ENCODE measurements at regions not wholly inside any gene's neighbourhood (a gene's known extent, or its start where the extent isn't known, plus 50 kb on each side); places are given as distances from the start of the nearest gene placed in this dataset.
"Not testable (repeated sequence)": the region's sequence is repeated elsewhere in the genome, so short reads cannot be mapped to it uniquely, and the experiment has no call there.

GRCh38 chr2:182503886-182504285 lies 77.0 kb upstream of the PDE1A start:
- DNase-seq (ENCODE audit: low spot score), result no peak
- no peaks in the 10 kb centered on the region for H3K27me3 Mint-ChIP-seq (ENCODE audit: low read depth)
- no peak overlapping the region for H3K4me3 Mint-ChIP-seq (ENCODE audit: unreplicated experiment)
- TF ChIP-seq, protein P1, sequence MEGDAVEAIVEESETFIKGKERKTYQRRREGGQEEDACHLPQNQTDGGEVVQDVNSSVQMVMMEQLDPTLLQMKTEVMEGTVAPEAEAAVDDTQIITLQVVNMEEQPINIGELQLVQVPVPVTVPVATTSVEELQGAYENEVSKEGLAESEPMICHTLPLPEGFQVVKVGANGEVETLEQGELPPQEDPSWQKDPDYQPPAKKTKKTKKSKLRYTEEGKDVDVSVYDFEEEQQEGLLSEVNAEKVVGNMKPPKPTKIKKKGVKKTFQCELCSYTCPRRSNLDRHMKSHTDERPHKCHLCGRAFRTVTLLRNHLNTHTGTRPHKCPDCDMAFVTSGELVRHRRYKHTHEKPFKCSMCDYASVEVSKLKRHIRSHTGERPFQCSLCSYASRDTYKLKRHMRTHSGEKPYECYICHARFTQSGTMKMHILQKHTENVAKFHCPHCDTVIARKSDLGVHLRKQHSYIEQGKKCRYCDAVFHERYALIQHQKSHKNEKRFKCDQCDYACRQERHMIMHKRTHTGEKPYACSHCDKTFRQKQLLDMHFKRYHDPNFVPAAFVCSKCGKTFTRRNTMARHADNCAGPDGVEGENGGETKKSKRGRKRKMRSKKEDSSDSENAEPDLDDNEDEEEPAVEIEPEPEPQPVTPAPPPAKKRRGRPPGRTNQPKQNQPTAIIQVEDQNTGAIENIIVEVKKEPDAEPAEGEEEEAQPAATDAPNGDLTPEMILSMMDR (IDR thresholded peaks at IDR 0.05), result no peak
- no peaks in the 10 kb centered on the region for H3K36me3 Mint-ChIP-seq (ENCODE audit: low read depth)
- no peaks in the 10 kb centered on the region for H3K9me3 Mint-ChIP-seq (ENCODE audit: low read depth)
- H3K27ac Mint-ChIP-seq (ENCODE audit: unreplicated experiment), result no peak overlapping the region
- H3K4me1 Mint-ChIP-seq (ENCODE audit: low read depth), result peaks cover 27% of the 10 kb centered on the region

GRCh38 chr2:182504903-182505302 lies 78.1 kb upstream of the PDE1A start:
- no peaks in the 10 kb centered on the region for H3K36me3 Mint-ChIP-seq (ENCODE audit: low read depth)
- DNase-seq (ENCODE audit: low spot score), result no peak

DNA sequence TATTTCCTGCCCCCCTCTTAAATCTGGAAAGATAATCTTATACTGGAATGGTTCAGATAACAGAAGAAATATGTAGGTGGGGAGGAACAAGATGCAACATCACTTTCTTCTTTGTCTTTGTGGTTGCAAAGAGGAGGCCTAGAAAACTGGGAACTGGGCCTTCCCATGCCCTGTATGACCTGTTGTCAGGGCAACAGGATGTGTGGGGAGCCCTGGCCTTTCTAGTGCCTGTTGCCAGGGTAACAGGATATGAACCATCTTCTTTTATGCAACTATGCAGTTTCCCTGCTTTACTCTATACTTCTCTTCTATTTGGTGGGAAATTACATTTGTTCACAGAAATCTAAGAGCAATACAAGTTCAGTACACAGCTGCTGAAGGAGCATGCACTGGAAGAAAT lies 79.8 kb upstream of the PDE1A start:
- H3K9me3 Mint-ChIP-seq (ENCODE audit: low read depth), result no peaks in the 10 kb centered on the region
- TF ChIP-seq, protein P1 (IDR thresholded peaks at IDR 0.05), result no peak

More at GRCh38 chr2:182504903-182505302, 78.1 kb upstream of the PDE1A start:
- Mint-ChIP-seq H3K9me3 (ENCODE audit: low read depth) (no peaks in the 10 kb centered on the region), H3K27me3 (ENCODE audit: low read depth) (no peaks in the 10 kb centered on the region), H3K4me3 (ENCODE audit: unreplicated experiment) (no peak overlapping the region), H3K4me1 (ENCODE audit: low read depth) (peaks cover 23% of the 10 kb centered on the region), H3K27ac (ENCODE audit: unreplicated experiment) (peak overlapping the region; percentile 76)
- TF ChIP-seq, protein P1 (IDR thresholded peaks at IDR 0.05), result no peak

DNA sequence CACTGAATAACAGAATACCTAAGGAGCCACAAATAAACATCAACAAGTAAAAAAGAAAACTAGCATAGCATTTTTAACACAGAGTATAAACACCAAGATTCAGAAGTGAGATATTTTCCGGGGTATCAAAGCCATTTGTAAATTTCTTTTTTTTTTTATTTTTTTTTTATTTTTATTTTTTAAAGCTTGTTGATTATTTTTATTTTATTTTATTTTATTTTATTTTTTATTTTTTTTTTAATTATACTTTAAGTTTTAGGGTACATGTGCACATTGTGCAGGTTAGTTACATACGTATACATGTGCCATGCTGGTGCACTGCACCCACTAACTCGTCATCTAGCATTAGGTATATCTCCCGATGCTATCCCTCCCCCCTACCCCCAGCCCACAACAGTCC lies 81.7 kb upstream of the PDE1A start:
- H3K36me3 Mint-ChIP-seq (ENCODE audit: low read depth); H3K27ac Mint-ChIP-seq (ENCODE audit: unreplicated experiment); H3K27me3 Mint-ChIP-seq (ENCODE audit: low read depth); H3K4me3 Mint-ChIP-seq (ENCODE audit: unreplicated experiment); DNase-seq (ENCODE audit: low spot score): not testable (repeated sequence)
- H3K4me1 Mint-ChIP-seq (ENCODE audit: low read depth), result peaks cover 14% of the 10 kb centered on the region
- peaks cover 12% of the 10 kb centered on the region for H3K9me3 Mint-ChIP-seq (ENCODE audit: low read depth)

More for the DNA sequence above, 79.8 kb upstream of the PDE1A start:
- DNase-seq (ENCODE audit: low spot score), result no peak
- no peaks in the 10 kb centered on the region for H3K27me3 Mint-ChIP-seq (ENCODE audit: low read depth)
- H3K36me3 Mint-ChIP-seq (ENCODE audit: low read depth), result no peaks in the 10 kb centered on the region
- peaks cover 14% of the 10 kb centered on the region for H3K4me1 Mint-ChIP-seq (ENCODE audit: low read depth)
- H3K4me3 Mint-ChIP-seq (ENCODE audit: unreplicated experiment), result no peak overlapping the region
- H3K27ac Mint-ChIP-seq (ENCODE audit: unreplicated experiment), result peak overlapping the region; percentile 59

DNA sequence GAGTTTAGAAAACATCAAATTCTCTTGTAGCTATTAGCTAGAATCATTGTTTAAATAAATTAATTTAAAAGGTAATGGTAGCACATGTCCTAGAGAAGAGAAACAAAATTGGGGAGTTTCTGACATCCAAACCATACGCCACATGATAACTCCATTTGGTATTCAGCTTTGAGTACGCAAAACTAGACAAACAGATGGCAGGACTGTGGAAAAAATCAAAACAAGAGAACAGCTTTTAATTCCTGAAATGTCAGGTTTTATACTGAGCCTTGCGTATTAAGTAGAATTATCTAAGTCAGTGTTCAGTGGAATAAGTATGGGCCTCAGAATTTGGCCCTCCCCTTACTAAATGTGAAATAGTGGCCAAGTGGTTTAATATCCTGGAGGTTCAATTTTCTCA lies 82.4 kb upstream of the PDE1A start:
- no peaks in the 10 kb centered on the region for H3K27me3 Mint-ChIP-seq (ENCODE audit: low read depth)
- no peak overlapping the region for H3K27ac Mint-ChIP-seq (ENCODE audit: unreplicated experiment)
- no peak for DNase-seq (ENCODE audit: low spot score)
- TF ChIP-seq, protein P1 (IDR thresholded peaks at IDR 0.05), result no peak
- peaks cover 14% of the 10 kb centered on the region for H3K4me1 Mint-ChIP-seq (ENCODE audit: low read depth)
- peaks cover 5% of the 10 kb centered on the region for H3K36me3 Mint-ChIP-seq (ENCODE audit: low read depth)
- H3K9me3 Mint-ChIP-seq (ENCODE audit: low read depth), result peaks cover 16% of the 10 kb centered on the region
- H3K4me3 Mint-ChIP-seq (ENCODE audit: unreplicated experiment), result no peak overlapping the region
